ENCODE measurements at regions not wholly inside any gene's neighbourhood (a gene's known extent, or its start where the extent isn't known, plus 50 kb on each side); places are given as distances from the start of the nearest gene placed in this dataset.

DNA sequence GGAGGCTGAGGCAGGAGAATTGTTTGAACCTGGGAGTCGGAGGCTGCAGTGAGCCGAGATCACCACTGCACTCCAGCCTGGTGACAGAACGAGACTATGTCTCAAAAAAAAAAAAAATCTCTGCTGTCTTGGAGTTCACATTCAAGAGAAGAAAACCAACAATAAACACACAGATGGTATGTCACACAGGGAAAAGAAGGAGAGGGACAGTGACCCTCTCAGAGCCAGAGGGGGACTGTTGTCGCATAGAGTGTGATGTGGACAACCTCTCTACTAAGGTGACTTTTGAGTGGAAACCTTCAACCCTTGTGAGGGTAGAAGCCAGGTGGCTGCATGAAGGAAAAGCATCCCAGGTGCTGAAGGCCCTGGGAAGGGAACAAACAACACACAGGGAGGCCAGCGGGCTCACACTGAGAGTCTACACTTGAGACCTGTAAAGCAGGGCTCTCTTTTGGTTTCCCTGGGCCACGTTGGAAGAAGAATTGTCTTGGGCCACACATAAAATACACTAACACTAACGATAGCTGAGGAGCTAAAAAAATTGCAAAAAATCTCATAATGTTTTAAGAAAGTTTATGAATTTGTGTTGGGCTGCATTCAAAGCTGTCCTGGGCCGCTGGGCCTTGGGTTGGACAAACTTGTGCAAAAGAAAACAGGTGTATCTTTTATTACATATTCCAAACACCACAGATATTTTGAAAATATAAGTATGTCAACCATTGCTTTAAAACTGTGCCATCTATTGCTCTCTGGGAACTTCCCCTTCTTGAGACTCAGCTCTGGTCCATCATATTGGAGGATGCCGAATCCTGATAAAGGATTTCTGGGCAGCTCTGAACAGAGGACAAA is 136.0 kb downstream of the DDX1 start:
- no peaks in the 10 kb centered on the region for H3K9me2 ChIP-seq (ENCODE audit: insufficient read depth, low read length)
- H3K9ac ChIP-seq (ENCODE audit: low read length) = no peak overlapping the region
- H2AFZ ChIP-seq (ENCODE audit: low read depth, low read length) = no peak overlapping the region
- TF ChIP-seq POLR2AphosphoS5 (IDR thresholded peaks at IDR 0.05) (no peak), EZH2 (IDR thresholded peaks at IDR 0.05; ENCODE audit: borderline replicate concordance, insufficient read depth, low read length, poor library complexity, severe bottlenecking) (no peak), EP300 (conservative IDR thresholded peaks at IDR 0.05; ENCODE audit: poor library complexity, severe bottlenecking) (no peak), RAD21 (conservative IDR thresholded peaks at IDR 0.05) (no peak), MXI1 (conservative IDR thresholded peaks at IDR 0.05; ENCODE audit: poor library complexity, severe bottlenecking) (no peak)
- TF ChIP-seq, protein P1, sequence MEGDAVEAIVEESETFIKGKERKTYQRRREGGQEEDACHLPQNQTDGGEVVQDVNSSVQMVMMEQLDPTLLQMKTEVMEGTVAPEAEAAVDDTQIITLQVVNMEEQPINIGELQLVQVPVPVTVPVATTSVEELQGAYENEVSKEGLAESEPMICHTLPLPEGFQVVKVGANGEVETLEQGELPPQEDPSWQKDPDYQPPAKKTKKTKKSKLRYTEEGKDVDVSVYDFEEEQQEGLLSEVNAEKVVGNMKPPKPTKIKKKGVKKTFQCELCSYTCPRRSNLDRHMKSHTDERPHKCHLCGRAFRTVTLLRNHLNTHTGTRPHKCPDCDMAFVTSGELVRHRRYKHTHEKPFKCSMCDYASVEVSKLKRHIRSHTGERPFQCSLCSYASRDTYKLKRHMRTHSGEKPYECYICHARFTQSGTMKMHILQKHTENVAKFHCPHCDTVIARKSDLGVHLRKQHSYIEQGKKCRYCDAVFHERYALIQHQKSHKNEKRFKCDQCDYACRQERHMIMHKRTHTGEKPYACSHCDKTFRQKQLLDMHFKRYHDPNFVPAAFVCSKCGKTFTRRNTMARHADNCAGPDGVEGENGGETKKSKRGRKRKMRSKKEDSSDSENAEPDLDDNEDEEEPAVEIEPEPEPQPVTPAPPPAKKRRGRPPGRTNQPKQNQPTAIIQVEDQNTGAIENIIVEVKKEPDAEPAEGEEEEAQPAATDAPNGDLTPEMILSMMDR (IDR thresholded peaks at IDR 0.05; ENCODE audit: poor library complexity, severe bottlenecking) = no peak
- H3K9me3 ChIP-seq (ENCODE audit: low read length) = no peaks in the 10 kb centered on the region
- H3K4me3 ChIP-seq (ENCODE audit: low read length) = no peak overlapping the region
- H3K4me2 ChIP-seq (ENCODE audit: low read length) = no peak overlapping the region
- no peaks in the 10 kb centered on the region for H3K36me3 ChIP-seq (ENCODE audit: insufficient read depth, low read length)
- H3K27me3 ChIP-seq (ENCODE audit: insufficient read depth, low read depth, low read length) = no peaks in the 10 kb centered on the region
- H3F3A ChIP-seq (ENCODE audit: insufficient read depth, low read length, poor library complexity, severe bottlenecking) = no peaks in the 10 kb centered on the region
- no peak overlapping the region for H3K27ac ChIP-seq (ENCODE audit: low read length)
- H3K79me2 ChIP-seq (replicated peaks; ENCODE audit: insufficient read depth, low read length) = no peaks in the 10 kb centered on the region
- H4K20me1 ChIP-seq (ENCODE audit: insufficient read depth) = no peaks in the 10 kb centered on the region

- no peaks in the 10 kb centered on the region for H3F3A ChIP-seq (ENCODE audit: insufficient read depth, low read length, poor library complexity, severe bottlenecking)
- no peak overlapping the region for H2AFZ ChIP-seq (ENCODE audit: low read depth, low read length)
- no peak overlapping the region for H3K9ac ChIP-seq (ENCODE audit: low read length)
- no peaks in the 10 kb centered on the region for H4K20me1 ChIP-seq (ENCODE audit: insufficient read depth)
- TF ChIP-seq POLR2AphosphoS5 (IDR thresholded peaks at IDR 0.05) (no peak), MXI1 (conservative IDR thresholded peaks at IDR 0.05; ENCODE audit: poor library complexity, severe bottlenecking) (no peak), EZH2 (IDR thresholded peaks at IDR 0.05; ENCODE audit: borderline replicate concordance, insufficient read depth, low read length, poor library complexity, severe bottlenecking) (no peak), SMC3 (conservative IDR thresholded peaks at IDR 0.05; ENCODE audit: poor library complexity) (no peak), TAF1 (IDR thresholded peaks at IDR 0.05; ENCODE audit: low read depth) (no peak), RAD21 (conservative IDR thresholded peaks at IDR 0.05) (no peak), EP300 (conservative IDR thresholded peaks at IDR 0.05; ENCODE audit: poor library complexity, severe bottlenecking) (no peak)
- TF ChIP-seq, protein P2, sequence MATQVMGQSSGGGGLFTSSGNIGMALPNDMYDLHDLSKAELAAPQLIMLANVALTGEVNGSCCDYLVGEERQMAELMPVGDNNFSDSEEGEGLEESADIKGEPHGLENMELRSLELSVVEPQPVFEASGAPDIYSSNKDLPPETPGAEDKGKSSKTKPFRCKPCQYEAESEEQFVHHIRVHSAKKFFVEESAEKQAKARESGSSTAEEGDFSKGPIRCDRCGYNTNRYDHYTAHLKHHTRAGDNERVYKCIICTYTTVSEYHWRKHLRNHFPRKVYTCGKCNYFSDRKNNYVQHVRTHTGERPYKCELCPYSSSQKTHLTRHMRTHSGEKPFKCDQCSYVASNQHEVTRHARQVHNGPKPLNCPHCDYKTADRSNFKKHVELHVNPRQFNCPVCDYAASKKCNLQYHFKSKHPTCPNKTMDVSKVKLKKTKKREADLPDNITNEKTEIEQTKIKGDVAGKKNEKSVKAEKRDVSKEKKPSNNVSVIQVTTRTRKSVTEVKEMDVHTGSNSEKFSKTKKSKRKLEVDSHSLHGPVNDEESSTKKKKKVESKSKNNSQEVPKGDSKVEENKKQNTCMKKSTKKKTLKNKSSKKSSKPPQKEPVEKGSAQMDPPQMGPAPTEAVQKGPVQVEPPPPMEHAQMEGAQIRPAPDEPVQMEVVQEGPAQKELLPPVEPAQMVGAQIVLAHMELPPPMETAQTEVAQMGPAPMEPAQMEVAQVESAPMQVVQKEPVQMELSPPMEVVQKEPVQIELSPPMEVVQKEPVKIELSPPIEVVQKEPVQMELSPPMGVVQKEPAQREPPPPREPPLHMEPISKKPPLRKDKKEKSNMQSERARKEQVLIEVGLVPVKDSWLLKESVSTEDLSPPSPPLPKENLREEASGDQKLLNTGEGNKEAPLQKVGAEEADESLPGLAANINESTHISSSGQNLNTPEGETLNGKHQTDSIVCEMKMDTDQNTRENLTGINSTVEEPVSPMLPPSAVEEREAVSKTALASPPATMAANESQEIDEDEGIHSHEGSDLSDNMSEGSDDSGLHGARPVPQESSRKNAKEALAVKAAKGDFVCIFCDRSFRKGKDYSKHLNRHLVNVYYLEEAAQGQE (IDR thresholded peaks at IDR 0.05; ENCODE audit: borderline replicate concordance) = no peak
- TF ChIP-seq, protein P1 (IDR thresholded peaks at IDR 0.05; ENCODE audit: poor library complexity, severe bottlenecking) = no peak
- no peaks in the 10 kb centered on the region for H3K79me2 ChIP-seq (replicated peaks; ENCODE audit: insufficient read depth, low read length)
- H3K4me3 ChIP-seq (ENCODE audit: low read length) = no peak overlapping the region
- H3K27ac ChIP-seq (ENCODE audit: low read length) = no peak overlapping the region
- H3K36me3 ChIP-seq (ENCODE audit: insufficient read depth, low read length) = no peaks in the 10 kb centered on the region
- H3K4me2 ChIP-seq (ENCODE audit: low read length) = no peak overlapping the region
- H3K9me3 ChIP-seq (ENCODE audit: low read length) = no peaks in the 10 kb centered on the region
- H3K9me2 ChIP-seq (ENCODE audit: insufficient read depth, low read length) = no peaks in the 10 kb centered on the region
- H3K27me3 ChIP-seq (ENCODE audit: insufficient read depth, low read depth, low read length) = no peaks in the 10 kb centered on the region
Measured at GRCh38 chr2:15728245-15728938, 136.7 kb downstream of the DDX1 start.
